Inflammatory macrophage treated with lipopolysaccharide for 4 hours (primary cell): ENCODE measurements at regions not wholly inside any gene's neighbourhood (a gene's known extent, or its start where the extent isn't known, plus 50 kb on each side); places are given as distances from the start of the nearest gene placed in this dataset.
"Not testable (repeated sequence)": the region's sequence is repeated elsewhere in the genome, so short reads cannot be mapped to it uniquely, and the experiment has no call there.

ENCODE experiments used
- DNase-seq: peaks from one replicate; pipeline ENCODE4 v3.0.0-alpha.2; 2020

GRCh38 chr2:234796045-234796591, 155.7 kb upstream of the SH3BP4 start:
- DNase-seq, result no peak

DNA sequence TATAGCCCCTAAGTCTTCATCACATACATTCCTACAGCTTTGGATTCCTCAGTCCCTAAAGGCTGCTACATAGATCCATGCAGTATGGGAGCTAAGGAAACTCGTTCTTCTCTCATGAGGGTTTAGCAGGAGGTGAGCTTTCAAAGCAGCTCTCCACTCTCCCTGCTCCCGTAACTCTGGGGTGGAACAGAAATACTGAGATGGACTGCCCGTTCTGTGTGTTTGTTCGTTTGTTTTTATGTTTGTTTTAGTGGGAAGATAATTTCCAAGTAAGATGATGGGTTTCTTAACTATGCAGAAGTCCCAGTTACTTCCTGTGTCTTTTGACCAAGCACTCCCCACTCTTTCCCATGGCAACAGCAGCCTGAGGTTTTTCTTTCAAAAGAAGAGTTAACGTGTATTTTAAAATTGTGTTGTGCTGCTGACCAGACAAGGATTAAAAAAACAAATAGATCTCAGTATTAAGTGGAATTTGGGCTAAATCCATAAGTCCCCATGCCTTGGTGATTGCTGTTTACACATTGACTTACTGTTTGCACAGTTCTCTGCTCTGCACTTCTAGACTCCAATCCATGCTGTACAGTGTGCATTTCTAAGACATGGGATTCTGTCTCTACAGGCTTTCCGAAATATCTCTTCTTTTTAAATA, 156.4 kb upstream of the SH3BP4 start:
- no peak for DNase-seq

DNA sequence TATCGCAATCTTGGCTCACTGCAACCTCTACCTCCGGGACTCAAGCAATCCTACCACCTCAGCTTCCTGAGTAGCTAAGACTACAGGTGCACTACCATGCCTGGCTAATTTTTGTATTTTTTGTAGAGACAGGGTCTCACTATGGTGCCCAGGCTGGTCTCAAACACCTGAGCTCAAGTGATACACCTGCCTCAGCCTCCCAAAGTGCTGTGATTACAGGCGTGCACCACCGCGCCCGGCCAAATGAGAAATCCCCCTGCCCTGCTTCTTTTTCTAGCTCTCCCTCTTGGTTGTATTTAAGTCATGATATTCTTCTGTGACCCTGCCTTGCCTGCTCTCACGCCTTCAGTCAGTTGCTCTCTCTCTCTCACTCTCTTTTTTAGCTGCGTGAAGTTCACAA, 157.0 kb upstream of the SH3BP4 start:
- DNase-seq, result no peak

DNA sequence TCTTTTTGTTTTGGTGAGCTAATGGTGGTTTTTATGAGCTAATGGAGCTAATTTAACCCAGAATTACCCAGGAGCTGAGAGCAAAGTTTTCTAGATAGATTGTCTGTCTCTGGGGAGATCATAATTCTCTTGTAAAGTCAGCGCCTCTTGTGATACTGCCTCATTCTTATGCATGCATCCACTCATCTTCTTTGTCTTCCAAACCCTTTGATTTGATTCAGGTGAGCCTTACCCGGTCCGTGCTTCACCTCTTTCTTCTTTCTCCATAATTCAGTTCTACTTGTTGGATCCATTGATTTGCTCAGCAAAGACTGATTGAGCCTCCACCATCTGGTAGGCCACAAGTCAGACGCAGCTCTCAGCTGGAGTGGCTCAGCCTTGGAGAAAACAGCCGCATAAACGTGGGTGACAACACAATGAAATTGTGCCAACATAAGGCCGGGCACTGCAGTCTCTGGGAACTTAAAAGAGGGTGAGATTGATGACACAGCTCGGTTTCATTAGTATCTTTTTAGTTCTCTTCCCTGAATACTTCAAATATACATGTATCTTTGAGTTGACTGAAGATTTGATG, 158.5 kb upstream of the SH3BP4 start:
- DNase-seq, result no peak

- no peak for DNase-seq
Observed at GRCh38 chr2:234792621-234793022, 159.2 kb upstream of the SH3BP4 start.

- DNase-seq, result not testable (repeated sequence)
Observed at GRCh38 chr2:234792096-234792495, 159.7 kb upstream of the SH3BP4 start.

- no peak for DNase-seq
Observed at GRCh38 chr2:234790380-234790779, 161.4 kb upstream of the SH3BP4 start.

DNA sequence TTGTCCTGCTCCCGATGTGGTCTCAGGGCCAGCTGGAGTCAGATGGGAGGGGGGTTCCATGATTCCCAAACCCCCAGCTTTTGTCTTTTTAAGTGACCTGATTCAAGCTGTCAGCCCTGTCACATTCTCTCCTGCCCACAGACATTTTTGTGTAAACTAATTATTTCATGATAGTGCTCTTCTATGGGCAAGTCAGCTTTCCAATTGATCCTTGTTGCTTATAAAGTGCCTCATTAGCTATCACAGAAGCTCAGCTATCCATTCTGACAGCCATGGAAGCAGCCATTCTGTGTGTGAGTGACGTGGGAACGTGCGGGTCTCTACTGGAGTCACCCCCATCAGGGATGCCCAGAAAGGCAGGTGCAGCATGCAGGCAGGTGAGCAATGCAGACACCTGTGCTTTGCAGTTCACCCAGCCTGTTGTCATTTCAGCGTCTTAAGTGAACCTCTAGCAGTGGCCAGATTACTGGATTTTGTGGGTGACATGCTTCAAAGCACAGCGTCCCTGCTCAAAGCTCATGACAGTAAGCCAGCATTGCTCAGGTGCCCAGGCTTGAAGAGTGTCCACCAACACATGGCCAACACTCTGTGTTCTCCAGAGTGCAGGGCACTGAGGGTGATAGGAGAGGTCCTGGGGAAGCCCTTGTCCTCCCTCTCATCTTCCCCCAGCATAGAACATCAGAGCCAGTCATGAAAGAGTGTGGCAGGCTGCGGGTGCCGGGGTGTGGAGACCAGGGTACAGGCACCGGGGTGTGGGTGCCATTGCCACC, 162.1 kb upstream of the SH3BP4 start:
- DNase-seq, result no peak

DNA sequence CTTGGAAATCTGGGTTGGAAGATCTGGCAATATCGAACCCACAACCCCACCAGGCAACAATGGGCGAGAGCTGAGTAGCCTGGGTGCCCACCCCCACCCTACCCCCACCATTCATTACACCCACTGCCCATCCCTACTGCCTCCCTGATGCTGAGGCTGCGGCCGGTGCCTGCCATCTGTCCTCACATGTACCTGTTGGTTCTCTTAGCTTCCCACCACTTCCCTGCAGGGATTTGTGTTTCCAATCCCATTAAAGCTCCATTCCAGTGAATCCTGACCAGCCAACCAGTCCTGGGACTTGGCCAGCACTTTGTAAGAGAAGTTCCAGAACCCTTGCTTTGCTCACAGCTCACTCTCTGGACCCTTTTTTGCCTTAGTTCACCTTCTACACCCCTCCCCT, 163.0 kb upstream of the SH3BP4 start:
- DNase-seq, result no peak

DNA sequence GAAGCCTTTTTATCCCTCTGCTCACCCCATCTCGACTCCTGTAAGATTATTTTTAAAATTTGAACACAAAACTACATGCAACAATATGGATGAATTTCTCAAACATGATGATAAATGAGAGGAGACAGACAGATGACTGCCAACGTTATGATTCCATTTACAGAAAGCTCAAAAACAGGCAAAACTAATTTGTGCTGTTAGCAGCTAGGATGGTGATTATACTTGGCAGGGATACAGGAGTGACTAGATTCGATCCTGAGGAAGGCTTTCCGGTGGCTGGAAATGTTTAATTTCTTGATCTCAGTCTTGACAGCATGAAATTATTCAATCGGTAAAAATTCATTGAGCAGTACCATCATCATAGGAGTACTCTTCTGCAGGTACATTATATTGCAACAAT, 163.4 kb upstream of the SH3BP4 start:
- DNase-seq, result no peak

DNA sequence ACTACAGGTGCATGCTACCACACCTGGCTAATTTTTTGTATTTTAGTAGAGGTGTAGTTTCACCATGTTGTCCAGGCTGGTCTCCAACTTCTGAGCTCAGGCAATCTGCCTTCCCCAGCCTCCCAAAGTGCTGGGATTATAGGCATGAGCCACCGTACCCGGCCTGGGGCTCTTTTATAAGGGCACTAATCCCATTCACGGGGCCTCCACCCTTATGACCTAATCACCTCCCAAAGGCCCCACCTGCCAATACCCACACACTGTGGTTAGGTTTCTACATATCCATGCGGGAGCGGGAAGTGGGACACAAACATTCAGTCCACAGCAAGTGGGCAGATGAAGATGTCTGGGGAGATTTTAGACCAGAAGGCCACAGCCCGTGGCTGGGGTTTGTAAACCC, 164.7 kb upstream of the SH3BP4 start:
- DNase-seq, result no peak

- no peak for DNase-seq
Observed at GRCh38 chr2:234773764-234774409, 177.9 kb upstream of the SH3BP4 start.

DNA sequence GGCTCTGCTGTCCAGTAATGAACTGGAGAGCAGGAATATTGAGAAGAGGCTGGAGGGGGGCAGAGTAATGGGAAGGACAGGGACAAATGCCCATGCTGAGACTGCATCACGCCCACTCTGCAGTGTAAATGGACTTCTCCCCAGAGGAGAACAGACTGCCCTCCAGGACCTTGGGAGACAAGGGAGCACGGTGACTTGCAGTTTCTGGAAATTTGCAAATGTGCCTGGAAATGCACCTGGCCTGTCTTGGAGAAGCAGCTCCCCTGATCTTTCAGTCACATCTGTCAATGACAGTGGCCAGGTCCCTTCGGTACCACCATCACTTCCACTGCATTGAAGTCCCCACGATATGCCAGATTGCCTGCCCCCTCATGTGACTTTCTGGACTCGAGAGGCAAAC, 178.7 kb upstream of the SH3BP4 start:
- DNase-seq, result no peak

DNA sequence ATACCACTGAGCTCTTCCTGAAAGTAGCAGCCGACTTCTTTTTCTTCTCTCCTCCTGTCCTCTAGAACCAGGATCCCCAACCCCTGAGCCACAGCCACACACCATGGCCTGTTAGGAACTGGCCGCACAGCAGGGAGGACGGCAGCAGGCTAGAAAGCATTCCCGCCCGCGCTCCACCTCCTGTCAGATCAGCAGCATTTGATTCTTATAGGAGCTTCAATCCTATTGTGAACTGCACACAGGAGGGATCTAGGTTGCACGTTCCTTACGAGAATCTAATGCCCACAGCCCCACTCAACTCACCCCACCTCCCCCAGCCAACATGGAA, 179.1 kb upstream of the SH3BP4 start:
- DNase-seq, result no peak

GRCh38 chr2:234771980-234772732, 179.7 kb upstream of the SH3BP4 start:
- DNase-seq, result no peak

DNA sequence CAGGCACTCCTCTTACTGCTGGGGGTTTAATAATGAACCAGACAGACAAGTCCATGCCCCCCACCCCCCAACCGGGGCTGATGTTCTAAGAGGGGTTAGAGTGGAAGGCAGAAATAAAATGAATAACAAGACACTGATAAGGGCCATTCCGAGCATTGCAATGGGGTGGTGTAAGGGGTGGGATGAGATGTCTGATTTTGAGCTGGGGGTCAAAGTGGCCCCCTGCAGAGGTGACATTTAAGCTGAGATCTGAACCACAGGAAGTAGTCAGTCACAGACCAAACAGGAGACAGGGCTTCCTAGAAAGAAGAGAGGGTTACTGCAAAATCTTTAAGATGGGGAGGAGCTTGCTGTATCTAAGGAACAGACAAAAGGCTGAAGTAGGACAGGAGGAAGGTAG, 180.6 kb upstream of the SH3BP4 start:
- no peak for DNase-seq

DNA sequence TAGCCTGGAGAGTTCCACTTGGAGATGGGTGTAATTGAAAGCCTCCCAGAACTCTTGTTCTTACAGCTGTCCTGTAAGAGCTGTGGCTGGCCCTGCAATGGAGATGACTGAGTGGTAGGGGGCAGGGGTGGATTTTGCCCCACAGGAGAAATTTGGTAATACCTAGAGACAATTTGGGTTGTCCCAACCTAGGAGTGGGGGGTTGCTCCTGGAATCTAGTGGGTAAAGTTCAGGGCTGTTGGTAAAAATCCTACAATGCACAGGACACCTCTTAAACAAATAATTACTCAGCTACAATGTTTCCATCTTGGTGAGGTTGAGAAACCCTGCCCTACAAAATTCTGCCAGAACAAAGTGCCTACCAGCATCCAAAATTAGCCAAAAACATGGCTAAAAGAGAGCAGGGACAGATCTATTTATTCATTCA, 181.1 kb upstream of the SH3BP4 start:
- DNase-seq, result no peak

DNA sequence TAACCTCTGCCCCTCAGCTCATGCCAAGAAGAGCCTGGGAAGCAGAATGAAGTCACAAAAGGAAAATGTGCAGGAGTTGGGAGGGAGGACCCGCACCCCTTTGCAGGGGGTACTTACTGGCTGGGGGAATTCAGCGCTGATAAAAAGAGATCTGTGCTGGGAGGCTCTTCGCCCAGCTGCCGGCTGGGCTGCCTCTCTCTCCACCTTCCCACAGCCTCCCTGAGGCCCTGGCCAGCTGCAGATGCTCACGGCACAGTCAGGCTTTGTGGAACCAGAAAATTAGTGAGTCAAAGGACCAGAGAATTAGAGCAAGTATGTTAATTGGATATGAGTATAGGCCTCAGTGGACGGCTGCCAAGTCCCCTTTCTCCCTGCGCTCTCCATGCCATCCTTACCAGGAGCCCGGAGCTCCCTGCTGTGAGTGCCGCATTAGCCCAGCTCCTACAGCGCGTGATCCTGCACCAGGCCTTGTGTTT, 181.7 kb upstream of the SH3BP4 start:
- DNase-seq, result no peak

DNA sequence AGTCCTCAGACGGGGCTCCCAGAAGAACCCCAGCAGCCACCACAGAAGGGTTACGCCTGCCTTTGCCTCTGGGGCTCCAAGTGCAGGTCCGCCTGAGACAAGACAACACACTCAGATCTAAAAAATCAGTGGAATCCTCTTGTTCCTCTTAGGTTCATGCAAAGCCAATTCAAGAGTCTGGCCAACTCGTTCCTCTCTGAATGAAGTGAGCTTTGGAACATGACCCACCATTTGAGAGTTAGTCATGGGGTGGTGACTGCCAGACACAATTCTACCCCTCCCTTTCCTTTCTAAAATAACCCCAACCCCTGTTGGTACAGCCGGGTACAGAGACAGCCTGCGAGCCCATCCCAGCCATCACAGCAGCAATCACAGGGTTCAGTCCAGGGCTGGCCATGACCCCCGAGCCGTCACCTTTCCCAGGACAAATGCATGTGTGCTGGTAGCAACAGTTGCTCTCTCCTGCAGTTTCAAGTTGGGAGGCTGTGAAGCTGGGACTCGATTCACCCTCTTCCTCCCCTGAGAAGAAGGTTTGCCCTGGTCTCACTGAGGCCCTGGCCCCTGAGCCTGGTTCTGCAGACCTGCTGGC, 183.1 kb upstream of the SH3BP4 start:
- no peak for DNase-seq

- no peak for DNase-seq
Observed at GRCh38 chr2:234765279-234765678, 186.5 kb upstream of the SH3BP4 start.

DNA sequence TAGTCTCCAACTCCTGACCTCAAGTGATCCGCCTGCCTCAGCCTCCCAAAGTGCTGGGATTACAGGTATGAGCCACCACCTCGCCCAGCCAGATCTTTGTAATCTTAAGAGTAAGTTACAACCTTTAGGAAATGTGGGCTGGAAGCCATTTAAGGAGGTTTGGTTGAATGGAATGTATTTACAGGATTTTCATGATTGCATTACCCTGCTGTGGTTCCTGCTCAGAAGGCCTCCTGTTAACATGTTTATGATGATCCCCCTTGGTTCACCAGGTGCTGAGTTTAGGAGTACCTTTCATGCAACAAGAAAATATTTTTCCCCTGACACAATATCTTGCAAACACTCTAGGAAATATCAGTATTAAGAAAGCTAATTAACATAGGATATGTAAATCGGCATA, 187.4 kb upstream of the SH3BP4 start:
- DNase-seq, result no peak
